PC-3 (cell line): ENCODE measurements at regions not wholly inside any gene's neighbourhood (a gene's known extent, or its start where the extent isn't known, plus 50 kb on each side); places are given as distances from the start of the nearest gene placed in this dataset.

ENCODE experiments used
- CTCF ChIP-seq: fragments of 300-600 bp; sonication (generic); conservative IDR thresholded peaks from 2 replicates; pipeline ENCODE4 v1.5.1; 2017; ENCODE audit warnings: antibody characterized with exemption, low read depth, mild to moderate bottlenecking, low read length
- EZH2 ChIP-seq: fragments of 300-600 bp; sonication (generic); IDR thresholded peaks from one replicate; pipeline ENCODE4 v1.6.1; 2017; ENCODE audit warnings: antibody characterized with exemption, mild to moderate bottlenecking, low read length; ENCODE audit not compliant: unreplicated experiment
- EZH2phosphoT487 ChIP-seq: fragments of 300-600 bp; sonication (generic); IDR thresholded peaks from 2 replicates; pipeline ENCODE4 v1.6.1; 2018; ENCODE audit warnings: mild to moderate bottlenecking, antibody characterized with exemption, low read length, borderline replicate concordance

GRCh38 chr20:48106428-48106827 lies 321.1 kb upstream of the SULF2 start:
- no peak for TF ChIP-seq EZH2
- TF ChIP-seq CTCF = no peak
- no peak for TF ChIP-seq EZH2phosphoT487
